Suprapubic skin (tissue), 4 donors: ENCODE measurements at regions not wholly inside any gene's neighbourhood (a gene's known extent, or its start where the extent isn't known, plus 50 kb on each side); places are given as distances from the start of the nearest gene placed in this dataset.

Experiments used
- DNase-seq, 2 donors: peaks; one replicate each; pipeline ENCODE4 v3.0.0-alpha.2; 2019; ENCODE audit warnings: low spot score in 2 of 2
- H3K27ac ChIP-seq: fragments of 200-600 bp; sonication (generic); one replicate; pipeline ENCODE4 v1.5.1; 2019
- H3K27me3 ChIP-seq: fragments of 200-600 bp; sonication (generic); one replicate; pipeline ENCODE4 v1.5.1; 2019
- H3K36me3 ChIP-seq: fragments of 200-600 bp; sonication (generic); one replicate; pipeline ENCODE4 v1.5.1; 2019
- H3K4me1 ChIP-seq: fragments of 200-600 bp; sonication (generic); one replicate; pipeline ENCODE4 v1.5.1; 2019
- H3K4me3 ChIP-seq: fragments of 200-600 bp; sonication (generic); one replicate; pipeline ENCODE4 v1.5.1; 2019; ENCODE audit warnings: mild to moderate bottlenecking
- H3K9me3 ChIP-seq: fragments of 200-600 bp; sonication (generic); one replicate; pipeline ENCODE4 v1.5.1; 2019
- EP300 ChIP-seq: sonication (generic); formaldehyde crosslinking; IDR thresholded peaks from one replicate; pipeline ENCODE4 v1.6.1; 2017; ENCODE audit warnings: antibody characterized with exemption
- POLR2A ChIP-seq, 2 donors: fragments of 450-650 bp; IDR thresholded peaks; one replicate each; pipeline ENCODE4 v1.6.1; 2017; ENCODE audit warnings: antibody characterized with exemption in 2 of 2, mild to moderate bottlenecking in 2 of 2, moderate library complexity in 2 of 2
- POLR2AphosphoS5 ChIP-seq, 3 donors: sonication (generic); formaldehyde crosslinking; IDR thresholded peaks; one replicate each; pipeline ENCODE4 v1.6.1; 2017; ENCODE audit warnings: antibody characterized with exemption in 3 of 3
- WGBS: methylation state at CpG from one replicate; pipeline ENCODE4 v1.1.5; 2018; 5-methylcytosine and 5-hydroxymethylcytosine counted together
- TF ChIP-seq, protein P1 (sequence below), 2 donors: fragments of 200-600 bp in 1 of 2; fragments of 450-650 bp in 1 of 2; sonication (generic) in 1 of 2; IDR thresholded peaks; one replicate each; pipeline ENCODE4 v1.5.1; 2016 to 2019; ENCODE audit warnings: antibody characterized with exemption in 2 of 2, mild to moderate bottlenecking in 1 of 2, moderate library complexity in 1 of 2

DNA sequence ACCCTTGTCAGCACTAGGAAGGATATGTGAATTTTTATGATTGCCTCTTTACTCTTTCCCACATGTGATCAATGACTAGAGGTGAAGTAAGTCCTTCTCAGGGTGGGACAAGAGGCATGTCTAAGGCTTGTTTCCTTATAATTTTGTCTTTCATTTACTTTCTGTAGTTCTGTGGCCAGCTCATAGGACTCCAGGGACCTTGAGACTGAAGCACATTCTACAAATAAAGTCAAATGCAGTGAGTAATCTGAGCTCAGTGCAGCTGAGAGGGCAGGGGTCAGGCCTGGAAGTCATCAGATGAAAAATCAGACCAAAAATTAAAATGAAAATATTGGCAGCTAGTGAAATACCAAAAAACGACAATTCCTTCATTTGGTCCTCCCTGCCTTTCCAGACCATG lies 424.7 kb upstream of the THBS1 start:
- no peak overlapping the region for H3K4me3 ChIP-seq
- H3K9me3 ChIP-seq = no peaks in the 10 kb centered on the region
- H3K27ac ChIP-seq = peak overlapping the region; percentile 37
- WGBS = 65% methylated on average over 1 of the region's 1 CpG
- H3K36me3 ChIP-seq = no peaks in the 10 kb centered on the region
- TF ChIP-seq, protein P1, sequence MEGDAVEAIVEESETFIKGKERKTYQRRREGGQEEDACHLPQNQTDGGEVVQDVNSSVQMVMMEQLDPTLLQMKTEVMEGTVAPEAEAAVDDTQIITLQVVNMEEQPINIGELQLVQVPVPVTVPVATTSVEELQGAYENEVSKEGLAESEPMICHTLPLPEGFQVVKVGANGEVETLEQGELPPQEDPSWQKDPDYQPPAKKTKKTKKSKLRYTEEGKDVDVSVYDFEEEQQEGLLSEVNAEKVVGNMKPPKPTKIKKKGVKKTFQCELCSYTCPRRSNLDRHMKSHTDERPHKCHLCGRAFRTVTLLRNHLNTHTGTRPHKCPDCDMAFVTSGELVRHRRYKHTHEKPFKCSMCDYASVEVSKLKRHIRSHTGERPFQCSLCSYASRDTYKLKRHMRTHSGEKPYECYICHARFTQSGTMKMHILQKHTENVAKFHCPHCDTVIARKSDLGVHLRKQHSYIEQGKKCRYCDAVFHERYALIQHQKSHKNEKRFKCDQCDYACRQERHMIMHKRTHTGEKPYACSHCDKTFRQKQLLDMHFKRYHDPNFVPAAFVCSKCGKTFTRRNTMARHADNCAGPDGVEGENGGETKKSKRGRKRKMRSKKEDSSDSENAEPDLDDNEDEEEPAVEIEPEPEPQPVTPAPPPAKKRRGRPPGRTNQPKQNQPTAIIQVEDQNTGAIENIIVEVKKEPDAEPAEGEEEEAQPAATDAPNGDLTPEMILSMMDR (IDR thresholded peaks at IDR 0.05) = no peak
- no peak for TF ChIP-seq EP300
- no peak for TF ChIP-seq POLR2A (IDR thresholded peaks at IDR 0.05)
- H3K4me1 ChIP-seq = peaks cover 13% of the 10 kb centered on the region
- no peaks in the 10 kb centered on the region for H3K27me3 ChIP-seq
- no peak for DNase-seq

DNA sequence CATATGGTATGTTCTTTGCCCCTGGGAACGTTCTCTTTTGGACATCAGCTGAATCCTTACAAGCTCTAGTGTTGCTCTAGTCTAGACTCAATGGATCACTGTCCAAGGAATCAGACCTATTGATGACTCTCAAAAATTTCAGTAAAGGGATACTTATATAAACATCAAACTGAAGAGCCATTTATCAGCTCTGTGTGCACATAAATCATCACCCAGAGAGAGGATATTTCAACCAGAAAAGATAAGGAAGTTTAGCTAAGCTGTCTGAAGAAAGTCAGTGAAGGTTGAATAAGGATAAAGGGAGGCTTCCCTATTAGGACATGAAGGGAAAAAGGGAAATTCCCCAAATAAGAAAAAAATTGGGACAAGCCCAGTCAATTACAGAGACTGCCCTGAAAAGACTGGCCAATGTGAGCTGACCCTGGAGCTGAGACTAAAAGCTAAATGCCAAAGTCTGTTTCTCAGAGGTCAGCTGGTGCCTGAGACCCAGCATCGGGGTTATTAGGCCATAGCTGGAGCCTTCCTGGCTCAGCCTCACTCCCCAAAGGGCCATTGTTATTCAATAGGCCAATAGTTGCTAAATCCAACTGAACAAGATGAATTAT lies 424.1 kb upstream of the THBS1 start:
- TF ChIP-seq, protein P1 (IDR thresholded peaks at IDR 0.05) = no peak
- no peak for TF ChIP-seq POLR2AphosphoS5 (IDR thresholded peaks at IDR 0.05)
- no peaks in the 10 kb centered on the region for H3K36me3 ChIP-seq
- WGBS = 64% methylated on average over 2 of the region's 2 CpGs
- peak overlapping the region; percentile 37 for H3K27ac ChIP-seq
- no peak for DNase-seq
- H3K4me1 ChIP-seq = peaks cover 13% of the 10 kb centered on the region
- no peaks in the 10 kb centered on the region for H3K9me3 ChIP-seq
- H3K27me3 ChIP-seq = no peaks in the 10 kb centered on the region
- no peak overlapping the region for H3K4me3 ChIP-seq

DNA sequence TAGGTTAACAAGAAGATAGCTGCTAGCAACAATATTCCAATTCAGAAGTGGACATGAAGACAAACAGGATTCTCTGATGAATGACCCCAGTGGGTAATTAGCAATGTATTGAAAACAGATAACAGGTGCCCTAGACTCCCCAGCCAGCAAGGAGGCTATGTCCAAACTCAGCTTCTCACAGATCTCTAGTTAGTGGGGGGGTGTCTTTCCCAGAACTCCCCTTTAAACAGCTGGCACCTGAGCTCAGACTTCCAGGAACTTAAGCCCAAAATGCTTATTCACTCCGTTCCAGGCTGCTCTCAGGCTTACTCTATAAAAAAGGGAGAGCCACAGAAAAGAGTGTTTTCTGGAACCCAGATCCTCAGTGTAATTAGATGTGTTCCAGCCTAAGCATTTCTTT lies 423.0 kb upstream of the THBS1 start:
- H3K36me3 ChIP-seq = no peaks in the 10 kb centered on the region
- no peaks in the 10 kb centered on the region for H3K9me3 ChIP-seq
- 83% methylated on average over 1 of the region's 1 CpG for whole genome bisulfite sequencing
- H3K4me3 ChIP-seq = no peak overlapping the region
- no peak for TF ChIP-seq POLR2A (IDR thresholded peaks at IDR 0.05)
- TF ChIP-seq, protein P1 (IDR thresholded peaks at IDR 0.05) = no peak
- TF ChIP-seq POLR2AphosphoS5 (IDR thresholded peaks at IDR 0.05) = no peak
- no peak for TF ChIP-seq EP300
- H3K27me3 ChIP-seq = no peaks in the 10 kb centered on the region
- no peak for DNase-seq
- H3K4me1 ChIP-seq = peaks cover 13% of the 10 kb centered on the region
- no peak overlapping the region for H3K27ac ChIP-seq

DNA sequence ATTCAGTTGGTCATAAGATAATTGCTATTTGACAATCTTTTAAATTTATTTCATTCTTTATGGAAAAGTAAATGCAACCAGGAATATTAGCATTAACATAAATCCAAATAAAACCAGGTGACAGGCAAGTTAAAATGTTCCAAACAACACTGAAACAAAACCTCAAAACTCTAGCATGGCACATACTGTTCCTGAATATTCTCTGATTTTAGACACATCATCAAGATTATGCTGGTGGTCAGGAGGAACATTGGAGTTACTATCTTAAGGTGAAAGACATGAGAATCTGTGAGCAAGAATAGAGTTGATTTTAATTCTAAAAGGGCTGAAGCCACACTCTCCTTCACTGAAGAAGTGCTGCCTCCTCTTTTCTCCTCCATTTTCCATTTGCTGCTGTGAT lies 421.0 kb upstream of the THBS1 start:
- H3K4me3 ChIP-seq = no peak overlapping the region
- no peaks in the 10 kb centered on the region for H3K9me3 ChIP-seq
- H3K4me1 ChIP-seq = peaks cover 3% of the 10 kb centered on the region
- no peak for DNase-seq
- TF ChIP-seq POLR2AphosphoS5 (IDR thresholded peaks at IDR 0.05) (no peak), EP300 (no peak), POLR2A (IDR thresholded peaks at IDR 0.05) (no peak)
- TF ChIP-seq, protein P1 (IDR thresholded peaks at IDR 0.05) = no peak
- H3K27ac ChIP-seq = no peak overlapping the region
- no peaks in the 10 kb centered on the region for H3K27me3 ChIP-seq
- H3K36me3 ChIP-seq = no peaks in the 10 kb centered on the region

DNA sequence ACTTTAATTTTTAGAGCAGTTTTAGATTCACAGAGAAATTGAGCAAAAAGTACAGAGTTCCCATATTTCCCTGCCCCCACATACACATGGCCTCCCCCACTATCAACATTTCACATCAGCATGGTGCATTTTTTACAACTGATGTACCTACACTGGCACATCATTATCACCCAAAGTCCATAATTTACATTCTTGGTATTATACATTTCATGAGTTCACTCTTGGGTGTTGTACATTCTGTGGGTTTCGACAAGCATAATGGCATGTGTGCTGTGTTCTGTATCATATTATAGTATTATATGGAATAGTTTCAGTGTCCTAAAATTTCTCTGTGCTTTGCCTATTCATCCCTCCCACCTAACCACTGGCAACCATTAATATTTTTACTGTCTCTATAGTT lies 419.8 kb upstream of the THBS1 start:
- DNase-seq = no peak
- Histone ChIP-seq H3K4me1 (peaks cover 3% of the 10 kb centered on the region), H3K27me3 (no peaks in the 10 kb centered on the region), H3K4me3 (no peak overlapping the region), H3K9me3 (no peaks in the 10 kb centered on the region), H3K36me3 (no peaks in the 10 kb centered on the region), H3K27ac (no peak overlapping the region)
- no peak for TF ChIP-seq EP300
- WGBS = 91% methylated on average over 1 of the region's 1 CpG

DNA sequence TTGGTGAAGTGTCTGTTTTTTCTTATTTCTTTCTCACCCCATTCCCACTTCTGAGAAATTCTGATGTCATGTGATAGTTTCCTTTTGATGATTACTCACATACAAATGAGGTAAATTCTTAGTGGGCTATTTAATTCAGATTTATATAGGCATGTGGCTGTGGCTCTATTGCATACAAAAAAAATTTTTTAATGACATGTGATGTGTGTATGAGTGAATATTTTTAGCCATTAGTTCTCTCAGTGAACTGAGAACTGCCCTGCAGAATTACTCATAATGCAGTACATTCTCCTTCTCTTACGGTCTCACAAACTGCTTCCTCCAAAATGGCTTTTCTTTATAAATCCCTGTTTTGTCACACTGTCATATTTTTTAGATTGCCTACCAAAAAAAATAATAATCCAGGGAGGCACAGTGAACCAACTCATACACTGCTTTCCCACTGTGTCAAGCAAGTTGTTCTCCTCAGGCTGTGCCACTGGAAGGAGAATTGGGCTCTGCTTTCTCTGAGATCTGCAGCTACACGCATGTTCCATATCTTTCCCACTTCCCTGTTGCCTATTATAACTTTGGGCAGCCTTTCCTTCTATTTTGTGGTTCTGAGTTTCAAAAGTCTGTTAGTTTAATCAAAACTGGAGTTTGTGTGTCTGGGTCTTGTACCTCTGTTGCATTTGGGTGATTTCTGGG lies 415.7 kb upstream of the THBS1 start:
- H3K4me3 ChIP-seq = no peak overlapping the region
- no peak for DNase-seq
- TF ChIP-seq EP300 (no peak), POLR2AphosphoS5 (IDR thresholded peaks at IDR 0.05) (no peak), POLR2A (IDR thresholded peaks at IDR 0.05) (no peak)
- TF ChIP-seq, protein P1 (IDR thresholded peaks at IDR 0.05) = no peak
- 82% methylated on average over 2 of the region's 2 CpGs for WGBS
- H3K27me3 ChIP-seq = no peaks in the 10 kb centered on the region
- no peak overlapping the region for H3K27ac ChIP-seq
- H3K9me3 ChIP-seq = no peaks in the 10 kb centered on the region
- H3K4me1 ChIP-seq = no peaks in the 10 kb centered on the region
- H3K36me3 ChIP-seq = no peaks in the 10 kb centered on the region
